ENCODE measurements at regions not wholly inside any gene's neighbourhood (a gene's known extent, or its start where the extent isn't known, plus 50 kb on each side); places are given as distances from the start of the nearest gene placed in this dataset.
"Not testable (repeated sequence)": the region's sequence is repeated elsewhere in the genome, so short reads cannot be mapped to it uniquely, and the experiment has no call there.

GRCh38 chr21:31448496-31448895 is 104.4 kb upstream of the TIAM1 start:
- DNase-seq = no peak

DNA sequence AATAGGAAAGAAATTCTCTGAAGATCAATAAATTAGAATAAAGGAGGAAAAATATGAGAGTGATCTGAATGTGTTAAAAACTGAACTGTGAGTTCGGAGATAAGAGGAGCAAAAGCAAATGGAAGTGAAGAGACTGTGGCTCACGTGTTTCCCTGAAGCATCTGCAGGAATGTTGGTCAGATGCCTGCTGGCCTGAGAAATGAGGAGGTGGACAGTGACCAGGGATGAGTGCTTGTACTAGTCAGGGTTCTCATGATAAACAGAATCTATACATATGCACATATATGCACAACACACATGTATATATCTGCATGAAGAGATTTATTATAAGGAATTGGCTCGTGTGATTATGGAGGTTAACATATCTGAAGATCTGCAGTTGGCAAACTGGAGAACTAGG is 103.4 kb upstream of the TIAM1 start:
- no peak for DNase-seq

- peak in 2 of 4 experiments; percentile 16 to 45 for DNase-seq
Observed at GRCh38 chr21:31446226-31446855, 102.3 kb upstream of the TIAM1 start.

GRCh38 chr21:31445137-31445536 is 101.1 kb upstream of the TIAM1 start:
- DNase-seq = no peak

DNA sequence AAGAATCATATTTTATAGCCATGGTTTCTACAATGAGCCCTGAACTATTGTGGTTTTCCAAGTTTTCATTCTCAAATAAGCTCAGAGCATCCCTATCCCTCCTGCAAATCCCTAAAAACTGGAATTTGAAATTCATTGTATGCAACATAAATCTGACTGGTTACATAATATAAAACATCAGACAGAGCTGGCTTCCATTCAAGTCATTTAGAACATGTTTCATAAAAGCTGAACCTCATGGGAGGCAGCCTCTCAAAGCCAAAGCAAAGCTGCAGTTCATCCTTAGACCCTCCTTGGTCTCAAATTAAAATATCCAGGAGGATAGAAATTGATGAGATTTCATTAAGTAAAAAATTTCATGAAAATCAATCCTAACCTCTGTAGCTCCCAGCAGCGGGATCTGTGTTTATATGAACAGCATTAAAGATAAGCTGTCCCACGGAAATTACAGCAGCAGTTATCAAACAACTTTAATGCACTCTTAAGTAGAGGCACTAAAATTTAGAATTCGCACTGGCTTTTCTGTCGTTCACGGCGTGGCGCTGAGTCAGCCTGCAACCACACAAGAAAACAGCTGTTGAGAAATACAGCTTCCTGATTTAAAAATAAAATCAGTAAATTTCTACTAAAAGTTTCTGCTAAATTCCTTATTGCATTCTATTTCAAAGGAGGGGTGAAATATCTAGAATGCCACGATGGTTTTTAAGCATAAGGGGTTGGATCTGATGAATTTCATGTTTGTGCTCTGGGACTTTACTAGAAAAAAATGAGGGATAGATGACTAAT is 99.9 kb upstream of the TIAM1 start:
- DNase-seq = peak in 1 of 4 experiments; percentile 4

GRCh38 chr21:31442339-31442738 is 98.3 kb upstream of the TIAM1 start:
- DNase-seq = no peak

GRCh38 chr21:31429506-31429905 is 85.4 kb upstream of the TIAM1 start:
- no peak for DNase-seq

DNA sequence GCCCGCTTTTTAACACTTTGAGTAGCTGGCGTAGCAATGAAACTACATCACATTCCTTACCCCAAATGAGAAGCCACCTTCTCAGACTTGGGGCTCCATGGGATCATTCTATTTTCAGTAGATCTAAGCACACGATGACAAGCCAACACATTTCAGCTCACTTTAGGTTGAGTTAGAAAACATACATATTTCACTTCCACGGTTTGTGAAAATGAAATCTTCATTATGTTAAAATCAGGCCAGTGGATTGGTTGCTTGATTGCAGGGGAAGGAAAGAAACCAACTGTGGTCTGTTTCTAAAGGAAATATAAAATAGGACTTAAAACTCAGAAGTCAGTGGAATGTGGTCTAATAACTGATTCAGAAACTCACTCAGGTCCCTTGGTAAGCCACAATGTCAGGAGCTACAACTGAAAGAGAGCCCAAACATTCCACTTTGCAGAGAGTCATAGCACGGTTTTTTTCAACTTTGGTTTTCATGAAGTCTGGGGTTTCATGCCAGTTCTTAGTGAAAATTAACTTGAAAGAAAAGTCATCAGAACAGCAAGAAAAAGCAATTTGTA is 82.3 kb upstream of the TIAM1 start:
- no peak for DNase-seq

GRCh38 chr21:31425138-31425537 is 81.1 kb upstream of the TIAM1 start:
- DNase-seq = no peak

- DNase-seq = no peak
Observed at GRCh38 chr21:31424058-31424457, 80.0 kb upstream of the TIAM1 start.

DNA sequence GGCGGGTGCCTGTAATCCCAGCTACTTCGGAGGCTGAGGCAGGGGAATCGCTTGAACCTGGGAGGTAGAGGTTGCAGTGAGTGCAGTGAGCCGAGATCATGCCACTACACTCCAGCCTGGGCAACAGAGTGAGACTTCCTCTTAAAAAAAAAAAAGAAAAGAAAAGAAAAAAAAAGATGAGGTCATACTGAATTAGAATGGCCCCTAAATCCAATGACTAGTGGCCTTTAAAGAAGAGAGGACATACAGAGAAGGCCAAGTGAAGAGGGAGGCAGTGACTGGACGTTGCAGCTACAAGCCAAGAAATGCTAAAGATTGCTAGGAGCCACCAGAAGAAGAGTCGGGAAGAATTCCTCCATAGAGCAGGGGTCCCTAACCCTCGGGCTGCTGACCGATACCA is 76.9 kb upstream of the TIAM1 start:
- DNase-seq = no peak

DNA sequence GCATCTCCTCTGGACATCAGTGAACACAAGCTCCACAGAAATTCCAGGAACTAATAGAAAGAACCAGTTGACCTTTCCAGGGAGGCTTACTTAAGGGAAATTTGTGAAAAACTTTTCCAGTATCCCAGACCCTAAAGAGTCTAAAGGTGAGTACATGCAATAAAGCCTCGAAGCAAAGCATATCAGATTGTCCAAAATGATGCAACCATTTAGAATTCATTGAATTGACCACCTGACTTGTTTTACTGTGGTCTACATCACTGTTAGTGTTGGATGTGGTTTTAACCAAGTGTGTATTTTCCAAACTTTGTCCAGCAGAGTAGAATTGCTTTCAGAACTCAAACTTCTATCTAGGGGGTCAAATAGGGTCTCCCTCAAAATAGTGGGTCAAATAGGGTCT is 76.3 kb upstream of the TIAM1 start:
- DNase-seq = no peak

GRCh38 chr21:31418377-31419001 is 74.4 kb upstream of the TIAM1 start:
- no peak for DNase-seq

- not testable (repeated sequence) for DNase-seq
Observed at GRCh38 chr21:31417214-31417613, 73.2 kb upstream of the TIAM1 start.

- DNase-seq = no peak
Observed at GRCh38 chr21:31416465-31416864, 72.4 kb upstream of the TIAM1 start.

DNA sequence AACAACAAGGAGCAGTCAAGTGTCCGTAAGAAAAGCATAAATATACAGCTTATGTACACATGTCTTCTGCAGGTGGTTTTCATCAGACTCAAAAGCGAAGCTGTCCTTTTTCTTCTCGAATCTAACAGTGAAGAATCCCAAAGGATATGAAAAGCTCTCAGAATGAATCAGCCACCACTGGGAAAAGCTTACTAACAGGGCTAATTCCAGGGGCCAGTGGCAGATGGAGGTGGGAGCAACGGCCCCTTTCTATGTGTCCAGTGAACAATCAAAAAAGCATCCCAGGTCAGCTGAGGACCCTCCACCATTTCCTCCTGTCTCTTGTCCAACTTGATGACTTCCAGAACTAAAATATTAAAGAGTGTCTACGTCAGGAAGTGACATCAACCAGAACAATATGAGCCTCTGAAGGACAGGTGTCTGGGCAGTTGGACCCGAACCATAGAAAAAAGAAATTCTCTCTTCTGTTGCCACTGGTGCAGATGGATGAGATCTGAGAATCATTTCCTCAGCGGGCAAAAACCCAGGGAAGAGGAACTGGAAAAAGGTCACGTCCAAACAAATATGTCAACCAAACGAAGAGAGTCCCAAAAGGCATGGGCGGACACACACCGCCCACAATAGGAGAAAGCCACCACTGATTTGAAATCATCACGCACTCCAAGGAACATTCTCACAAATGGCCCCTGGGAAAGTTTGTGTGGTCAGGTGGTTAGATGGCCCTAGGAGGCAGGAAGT is 70.4 kb upstream of the TIAM1 start:
- no peak for DNase-seq

- DNase-seq = no peak
Observed at GRCh38 chr21:31413698-31414097, 69.6 kb upstream of the TIAM1 start.

DNA sequence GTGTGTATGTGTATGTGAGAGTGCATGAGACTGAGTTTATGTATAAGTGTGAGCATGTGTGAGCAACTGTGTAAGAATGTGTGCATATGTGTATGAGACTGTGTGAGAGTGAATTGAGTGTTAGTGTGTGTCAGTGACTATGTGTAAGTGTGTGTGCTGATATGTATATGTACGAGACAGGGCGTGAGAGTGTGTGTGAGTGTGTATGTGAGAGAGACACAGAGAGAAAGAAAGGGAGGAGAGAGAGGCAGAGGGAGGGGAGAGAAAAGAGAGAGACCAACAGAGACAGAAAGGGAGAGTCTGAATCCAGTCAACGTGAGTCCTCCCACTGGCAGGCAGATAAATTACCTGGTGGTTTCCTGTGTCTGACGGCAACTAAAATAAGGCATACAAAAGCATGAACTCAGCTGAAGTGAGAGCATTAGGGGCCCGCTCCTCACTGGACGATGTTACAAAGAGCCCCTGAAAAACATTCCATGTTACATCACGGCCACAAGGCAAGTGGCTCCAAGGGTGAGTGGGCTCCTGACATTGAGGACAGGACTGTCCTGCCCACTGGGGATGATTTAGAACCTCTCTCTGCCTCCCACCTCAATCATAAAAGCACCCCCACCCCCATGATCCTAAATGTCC is 66.6 kb upstream of the TIAM1 start:
- DNase-seq = peak in 1 of 4 experiments; percentile 7

- no peak for DNase-seq
Observed at GRCh38 chr21:31409831-31410487, 65.9 kb upstream of the TIAM1 start.

DNA sequence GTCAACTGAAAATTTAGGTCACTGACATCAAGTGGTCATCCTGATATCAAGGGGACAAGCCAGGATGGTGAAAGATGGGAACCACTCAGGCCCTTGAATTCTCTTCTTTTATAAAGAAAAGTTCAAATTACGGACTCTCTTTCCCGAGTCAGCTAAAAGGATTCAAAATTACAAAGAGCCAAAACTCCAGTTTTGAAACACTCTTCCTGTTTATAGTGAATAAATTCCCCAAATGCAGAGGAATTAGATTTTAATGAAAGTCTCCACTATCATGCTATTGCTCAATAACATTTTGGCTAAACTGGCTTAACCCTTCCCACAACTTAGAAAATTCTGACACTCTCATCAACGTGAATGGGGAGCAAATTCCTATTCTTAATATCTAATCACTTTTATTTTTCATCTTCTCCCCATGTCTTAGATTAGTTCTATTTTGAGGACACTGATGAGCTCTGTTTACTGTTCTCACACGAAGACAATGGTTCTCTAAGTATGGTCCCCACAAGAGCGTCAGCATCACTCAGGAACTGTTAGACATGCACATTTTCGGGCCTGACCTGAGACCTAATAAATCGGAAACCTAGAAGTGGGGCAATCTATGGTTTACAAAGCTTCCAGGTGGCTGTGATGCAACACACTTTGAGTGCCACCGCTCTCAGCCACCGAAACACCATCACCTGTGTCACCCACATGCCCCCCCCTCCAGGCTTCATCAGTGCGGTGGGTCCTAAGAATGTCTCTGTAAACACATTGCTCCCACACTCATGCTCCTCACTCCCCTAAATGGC is 64.4 kb upstream of the TIAM1 start:
- no peak for DNase-seq

GRCh38 chr21:31406510-31406909 is 62.4 kb upstream of the TIAM1 start:
- DNase-seq = no peak

Data from activated naive CD4-positive, alpha-beta T cell (primary cell).